Liver (tissue), 3 donors: ENCODE measurements at regions not wholly inside any gene's neighbourhood (a gene's known extent, or its start where the extent isn't known, plus 50 kb on each side); places are given as distances from the start of the nearest gene placed in this dataset.

Experiments
- JUND ChIP-seq, 2 donors: IDR thresholded peaks; 2 replicates each; pipeline ENCODE4 v1.6.1; 2016; ENCODE audit warnings: antibody characterized with exemption in 2 of 2
- RAD21 ChIP-seq, 2 donors: IDR thresholded peaks; 2 replicates each; pipeline ENCODE4 v1.6.1; 2016; ENCODE audit warnings: antibody characterized with exemption in 2 of 2, mild to moderate bottlenecking in 2 of 2
- SP1 ChIP-seq: IDR thresholded peaks from 2 replicates; pipeline ENCODE4 v1.6.1; 2018; ENCODE audit warnings: antibody characterized with exemption, mild to moderate bottlenecking
- TAF1 ChIP-seq: conservative IDR thresholded peaks from 2 replicates; pipeline ENCODE4 v1.6.1; 2016; ENCODE audit warnings: antibody characterized with exemption, mild to moderate bottlenecking
- TF ChIP-seq, protein P1 (sequence below): IDR thresholded peaks from 2 replicates; pipeline ENCODE4 v1.6.1; 2016; ENCODE audit warnings: antibody characterized with exemption, mild to moderate bottlenecking
- TF ChIP-seq, protein P2 (sequence below): fragments of 150-350 bp; IDR thresholded peaks from 2 replicates; pipeline ENCODE4 v1.5.1; 2017; ENCODE audit warnings: improper control_type of control experiment, low read depth, low read length; ENCODE audit not compliant: missing input control
- TF ChIP-seq, protein P3 (sequence below): IDR thresholded peaks from 2 replicates; pipeline ENCODE4 v1.6.1; 2016; ENCODE audit warnings: antibody characterized with exemption
- TF ChIP-seq, protein P4 (sequence below): IDR thresholded peaks from 2 replicates; pipeline ENCODE4 v1.6.1; 2016; ENCODE audit warnings: antibody characterized with exemption
- donor health status: healthy.
- donor health status: healthy.

DNA sequence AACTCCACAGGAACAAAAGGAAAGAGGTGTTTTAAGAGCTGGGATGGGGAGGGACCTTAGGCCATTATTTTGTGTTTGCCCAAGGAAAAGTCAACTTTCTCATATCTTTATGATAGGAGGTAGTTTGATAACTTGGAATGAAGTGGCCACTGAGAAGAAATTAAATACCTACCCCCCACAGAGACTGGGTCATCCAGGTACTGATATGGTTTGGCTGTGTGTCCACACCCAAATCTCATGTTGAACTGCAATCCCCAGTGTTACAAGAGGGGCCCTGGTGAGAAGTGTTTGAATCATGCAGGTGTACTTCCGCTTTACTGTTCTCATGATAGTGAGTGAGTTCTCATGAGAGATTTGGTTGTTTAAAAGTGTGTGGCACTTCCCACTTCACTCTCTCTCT is 477.9 kb upstream of the KIF2B start:
- TF ChIP-seq, protein P1, sequence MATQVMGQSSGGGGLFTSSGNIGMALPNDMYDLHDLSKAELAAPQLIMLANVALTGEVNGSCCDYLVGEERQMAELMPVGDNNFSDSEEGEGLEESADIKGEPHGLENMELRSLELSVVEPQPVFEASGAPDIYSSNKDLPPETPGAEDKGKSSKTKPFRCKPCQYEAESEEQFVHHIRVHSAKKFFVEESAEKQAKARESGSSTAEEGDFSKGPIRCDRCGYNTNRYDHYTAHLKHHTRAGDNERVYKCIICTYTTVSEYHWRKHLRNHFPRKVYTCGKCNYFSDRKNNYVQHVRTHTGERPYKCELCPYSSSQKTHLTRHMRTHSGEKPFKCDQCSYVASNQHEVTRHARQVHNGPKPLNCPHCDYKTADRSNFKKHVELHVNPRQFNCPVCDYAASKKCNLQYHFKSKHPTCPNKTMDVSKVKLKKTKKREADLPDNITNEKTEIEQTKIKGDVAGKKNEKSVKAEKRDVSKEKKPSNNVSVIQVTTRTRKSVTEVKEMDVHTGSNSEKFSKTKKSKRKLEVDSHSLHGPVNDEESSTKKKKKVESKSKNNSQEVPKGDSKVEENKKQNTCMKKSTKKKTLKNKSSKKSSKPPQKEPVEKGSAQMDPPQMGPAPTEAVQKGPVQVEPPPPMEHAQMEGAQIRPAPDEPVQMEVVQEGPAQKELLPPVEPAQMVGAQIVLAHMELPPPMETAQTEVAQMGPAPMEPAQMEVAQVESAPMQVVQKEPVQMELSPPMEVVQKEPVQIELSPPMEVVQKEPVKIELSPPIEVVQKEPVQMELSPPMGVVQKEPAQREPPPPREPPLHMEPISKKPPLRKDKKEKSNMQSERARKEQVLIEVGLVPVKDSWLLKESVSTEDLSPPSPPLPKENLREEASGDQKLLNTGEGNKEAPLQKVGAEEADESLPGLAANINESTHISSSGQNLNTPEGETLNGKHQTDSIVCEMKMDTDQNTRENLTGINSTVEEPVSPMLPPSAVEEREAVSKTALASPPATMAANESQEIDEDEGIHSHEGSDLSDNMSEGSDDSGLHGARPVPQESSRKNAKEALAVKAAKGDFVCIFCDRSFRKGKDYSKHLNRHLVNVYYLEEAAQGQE = no peak
- TF ChIP-seq, protein P2, sequence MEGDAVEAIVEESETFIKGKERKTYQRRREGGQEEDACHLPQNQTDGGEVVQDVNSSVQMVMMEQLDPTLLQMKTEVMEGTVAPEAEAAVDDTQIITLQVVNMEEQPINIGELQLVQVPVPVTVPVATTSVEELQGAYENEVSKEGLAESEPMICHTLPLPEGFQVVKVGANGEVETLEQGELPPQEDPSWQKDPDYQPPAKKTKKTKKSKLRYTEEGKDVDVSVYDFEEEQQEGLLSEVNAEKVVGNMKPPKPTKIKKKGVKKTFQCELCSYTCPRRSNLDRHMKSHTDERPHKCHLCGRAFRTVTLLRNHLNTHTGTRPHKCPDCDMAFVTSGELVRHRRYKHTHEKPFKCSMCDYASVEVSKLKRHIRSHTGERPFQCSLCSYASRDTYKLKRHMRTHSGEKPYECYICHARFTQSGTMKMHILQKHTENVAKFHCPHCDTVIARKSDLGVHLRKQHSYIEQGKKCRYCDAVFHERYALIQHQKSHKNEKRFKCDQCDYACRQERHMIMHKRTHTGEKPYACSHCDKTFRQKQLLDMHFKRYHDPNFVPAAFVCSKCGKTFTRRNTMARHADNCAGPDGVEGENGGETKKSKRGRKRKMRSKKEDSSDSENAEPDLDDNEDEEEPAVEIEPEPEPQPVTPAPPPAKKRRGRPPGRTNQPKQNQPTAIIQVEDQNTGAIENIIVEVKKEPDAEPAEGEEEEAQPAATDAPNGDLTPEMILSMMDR = no peak
- no peak for TF ChIP-seq RAD21 (IDR thresholded peaks at IDR 0.05)
- TF ChIP-seq JUND (IDR thresholded peaks at IDR 0.05) = no peak
- TF ChIP-seq, protein P3, sequence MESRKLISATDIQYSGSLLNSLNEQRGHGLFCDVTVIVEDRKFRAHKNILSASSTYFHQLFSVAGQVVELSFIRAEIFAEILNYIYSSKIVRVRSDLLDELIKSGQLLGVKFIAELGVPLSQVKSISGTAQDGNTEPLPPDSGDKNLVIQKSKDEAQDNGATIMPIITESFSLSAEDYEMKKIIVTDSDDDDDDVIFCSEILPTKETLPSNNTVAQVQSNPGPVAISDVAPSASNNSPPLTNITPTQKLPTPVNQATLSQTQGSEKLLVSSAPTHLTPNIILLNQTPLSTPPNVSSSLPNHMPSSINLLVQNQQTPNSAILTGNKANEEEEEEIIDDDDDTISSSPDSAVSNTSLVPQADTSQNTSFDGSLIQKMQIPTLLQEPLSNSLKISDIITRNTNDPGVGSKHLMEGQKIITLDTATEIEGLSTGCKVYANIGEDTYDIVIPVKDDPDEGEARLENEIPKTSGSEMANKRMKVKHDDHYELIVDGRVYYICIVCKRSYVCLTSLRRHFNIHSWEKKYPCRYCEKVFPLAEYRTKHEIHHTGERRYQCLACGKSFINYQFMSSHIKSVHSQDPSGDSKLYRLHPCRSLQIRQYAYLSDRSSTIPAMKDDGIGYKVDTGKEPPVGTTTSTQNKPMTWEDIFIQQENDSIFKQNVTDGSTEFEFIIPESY = no peak
- TF ChIP-seq, protein P4, sequence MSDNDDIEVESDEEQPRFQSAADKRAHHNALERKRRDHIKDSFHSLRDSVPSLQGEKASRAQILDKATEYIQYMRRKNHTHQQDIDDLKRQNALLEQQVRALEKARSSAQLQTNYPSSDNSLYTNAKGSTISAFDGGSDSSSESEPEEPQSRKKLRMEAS = no peak
- TF ChIP-seq TAF1 = no peak
- no peak for TF ChIP-seq SP1
